ENCODE measurements at regions not wholly inside any gene's neighbourhood (a gene's known extent, or its start where the extent isn't known, plus 50 kb on each side); places are given as distances from the start of the nearest gene placed in this dataset.

DNA sequence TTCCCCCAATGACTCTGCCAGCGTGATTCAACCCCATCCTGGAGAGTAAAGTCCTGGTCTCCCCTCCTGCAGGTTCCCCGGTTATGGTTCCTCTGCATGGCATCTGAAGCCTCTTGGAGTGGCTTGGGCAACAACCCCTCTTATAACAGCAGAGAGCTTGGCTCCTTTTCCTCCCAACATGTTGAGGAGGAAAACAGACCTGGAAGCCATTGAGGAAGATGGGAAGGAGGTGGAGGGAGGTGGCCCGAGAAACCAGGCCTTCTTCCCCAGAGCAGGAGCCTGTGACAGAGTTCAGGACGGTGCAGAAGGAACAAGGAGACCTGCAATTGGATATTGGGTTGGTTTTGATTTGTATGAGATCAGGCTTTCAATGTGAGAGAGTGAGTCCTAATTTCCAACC lies 184.0 kb upstream of the ADCY1 start:
- TF ChIP-seq, protein P1, sequence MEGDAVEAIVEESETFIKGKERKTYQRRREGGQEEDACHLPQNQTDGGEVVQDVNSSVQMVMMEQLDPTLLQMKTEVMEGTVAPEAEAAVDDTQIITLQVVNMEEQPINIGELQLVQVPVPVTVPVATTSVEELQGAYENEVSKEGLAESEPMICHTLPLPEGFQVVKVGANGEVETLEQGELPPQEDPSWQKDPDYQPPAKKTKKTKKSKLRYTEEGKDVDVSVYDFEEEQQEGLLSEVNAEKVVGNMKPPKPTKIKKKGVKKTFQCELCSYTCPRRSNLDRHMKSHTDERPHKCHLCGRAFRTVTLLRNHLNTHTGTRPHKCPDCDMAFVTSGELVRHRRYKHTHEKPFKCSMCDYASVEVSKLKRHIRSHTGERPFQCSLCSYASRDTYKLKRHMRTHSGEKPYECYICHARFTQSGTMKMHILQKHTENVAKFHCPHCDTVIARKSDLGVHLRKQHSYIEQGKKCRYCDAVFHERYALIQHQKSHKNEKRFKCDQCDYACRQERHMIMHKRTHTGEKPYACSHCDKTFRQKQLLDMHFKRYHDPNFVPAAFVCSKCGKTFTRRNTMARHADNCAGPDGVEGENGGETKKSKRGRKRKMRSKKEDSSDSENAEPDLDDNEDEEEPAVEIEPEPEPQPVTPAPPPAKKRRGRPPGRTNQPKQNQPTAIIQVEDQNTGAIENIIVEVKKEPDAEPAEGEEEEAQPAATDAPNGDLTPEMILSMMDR (conservative IDR thresholded peaks at IDR 0.05; ENCODE audit: low read depth, low read length) = no peak
- no peak for TF ChIP-seq POLR2A (IDR thresholded peaks at IDR 0.05; ENCODE audit: low read depth, low read length)
- TF ChIP-seq RCOR1 (IDR thresholded peaks at IDR 0.05; ENCODE audit: insufficient replicate concordance, low read length) = no peak
- TF ChIP-seq CEBPB (IDR thresholded peaks at IDR 0.05; ENCODE audit: low read depth, low read length) = no peak
- TF ChIP-seq SMC3 (IDR thresholded peaks at IDR 0.05; ENCODE audit: low read depth, low read length) = no peak
- TF ChIP-seq, protein P2, sequence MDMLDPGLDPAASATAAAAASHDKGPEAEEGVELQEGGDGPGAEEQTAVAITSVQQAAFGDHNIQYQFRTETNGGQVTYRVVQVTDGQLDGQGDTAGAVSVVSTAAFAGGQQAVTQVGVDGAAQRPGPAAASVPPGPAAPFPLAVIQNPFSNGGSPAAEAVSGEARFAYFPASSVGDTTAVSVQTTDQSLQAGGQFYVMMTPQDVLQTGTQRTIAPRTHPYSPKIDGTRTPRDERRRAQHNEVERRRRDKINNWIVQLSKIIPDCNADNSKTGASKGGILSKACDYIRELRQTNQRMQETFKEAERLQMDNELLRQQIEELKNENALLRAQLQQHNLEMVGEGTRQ (IDR thresholded peaks at IDR 0.05; ENCODE audit: low read depth, low read length) = no peak
- no peak for TF ChIP-seq MAZ (IDR thresholded peaks at IDR 0.05; ENCODE audit: borderline replicate concordance, low read depth, low read length)
- no peak for TF ChIP-seq MXI1 (IDR thresholded peaks at IDR 0.05; ENCODE audit: borderline replicate concordance, low read depth, low read length)
- no peak for TF ChIP-seq RFX5 (IDR thresholded peaks at IDR 0.05; ENCODE audit: low read depth, low read length)
- no peak for TF ChIP-seq RAD21 (IDR thresholded peaks at IDR 0.05; ENCODE audit: low read length)
- TF ChIP-seq, protein P3, sequence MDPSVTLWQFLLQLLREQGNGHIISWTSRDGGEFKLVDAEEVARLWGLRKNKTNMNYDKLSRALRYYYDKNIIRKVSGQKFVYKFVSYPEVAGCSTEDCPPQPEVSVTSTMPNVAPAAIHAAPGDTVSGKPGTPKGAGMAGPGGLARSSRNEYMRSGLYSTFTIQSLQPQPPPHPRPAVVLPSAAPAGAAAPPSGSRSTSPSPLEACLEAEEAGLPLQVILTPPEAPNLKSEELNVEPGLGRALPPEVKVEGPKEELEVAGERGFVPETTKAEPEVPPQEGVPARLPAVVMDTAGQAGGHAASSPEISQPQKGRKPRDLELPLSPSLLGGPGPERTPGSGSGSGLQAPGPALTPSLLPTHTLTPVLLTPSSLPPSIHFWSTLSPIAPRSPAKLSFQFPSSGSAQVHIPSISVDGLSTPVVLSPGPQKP (IDR thresholded peaks at IDR 0.05; ENCODE audit: borderline replicate concordance, low read depth, low read length) = no peak
- no peak for TF ChIP-seq FOS (IDR thresholded peaks at IDR 0.05; ENCODE audit: low read depth, low read length)
- TF ChIP-seq MAFK (IDR thresholded peaks at IDR 0.05; ENCODE audit: low read depth, low read length) = no peak
